Gastroesophageal sphincter (tissue), 4 donors: ENCODE measurements at regions not wholly inside any gene's neighbourhood (a gene's known extent, or its start where the extent isn't known, plus 50 kb on each side); places are given as distances from the start of the nearest gene placed in this dataset.

ENCODE experiments used
- ATAC-seq: fragments of 150-250 bp; one replicate; pipeline ENCODE4 v1.9.1; 2016; ENCODE audit warnings: mild to moderate bottlenecking, moderate library complexity
- H3K27ac ChIP-seq, 4 donors: fragments of 200-600 bp; sonication (generic) in 3 of 4; 1 replicate in 3 of 4; 2 replicates in 1 of 4; pipeline ENCODE4 v1.5.1; 2016 to 2019
- H3K27me3 ChIP-seq: fragments of 200-600 bp; sonication (generic); one replicate; pipeline ENCODE4 v1.5.1; 2019
- H3K36me3 ChIP-seq, 2 donors: fragments of 200-600 bp; sonication (generic); one replicate each; pipeline ENCODE4 v1.5.1; 2019; ENCODE audit warnings: control low read depth in 1 of 2
- H3K4me1 ChIP-seq, 3 donors: fragments of 200-600 bp; sonication (generic); 1 replicate in 2 of 3; 2 replicates in 1 of 3; pipeline ENCODE4 v1.5.1; 2016 to 2019; ENCODE audit warnings: control low read depth in 2 of 3
- H3K4me3 ChIP-seq, 2 donors: fragments of 200-600 bp; sonication (generic); one replicate each; pipeline ENCODE4 v1.5.1; 2019; ENCODE audit warnings: mild to moderate bottlenecking in 1 of 2, moderate library complexity in 1 of 2
- H3K9me3 ChIP-seq, 3 donors: fragments of 200-600 bp; sonication (generic); one replicate each; pipeline ENCODE4 v1.5.1; 2017 to 2019; ENCODE audit warnings: control low read depth in 2 of 3
- CTCF ChIP-seq, 4 experiments: fragments of 200-600 bp in 2 of 4; fragments of 450-650 bp in 2 of 4; sonication (generic) in 1 of 4; IDR thresholded peaks; one replicate each; pipeline ENCODE4 v1.5.1; 2017 to 2019; ENCODE audit warnings: antibody characterized with exemption in 4 of 4, mild to moderate bottlenecking in 2 of 4, moderate library complexity in 2 of 4
- EP300 ChIP-seq: sonication (generic); formaldehyde crosslinking; IDR thresholded peaks from one replicate; pipeline ENCODE4 v1.6.1; 2017; ENCODE audit warnings: antibody characterized with exemption, mild to moderate bottlenecking
- POLR2A ChIP-seq, 2 donors: fragments of 450-650 bp; IDR thresholded peaks; one replicate each; pipeline ENCODE4 v1.6.1; 2017; ENCODE audit warnings: antibody characterized with exemption in 2 of 2, mild to moderate bottlenecking in 2 of 2, moderate library complexity in 1 of 2
- POLR2AphosphoS5 ChIP-seq: sonication (generic); formaldehyde crosslinking; IDR thresholded peaks from one replicate; pipeline ENCODE4 v1.6.1; 2017; ENCODE audit warnings: antibody characterized with exemption
- WGBS, 2 donors: methylation state at CpG; one replicate each; pipeline ENCODE4 v1.1.5; 2018; ENCODE audit warnings: low coverage in 1 of 2; 5-methylcytosine and 5-hydroxymethylcytosine counted together

GRCh38 chr10:109348324-109348723 lies 575.0 kb downstream of the XPNPEP1 start:
- H3K9me3 ChIP-seq: peaks cover 0 to 6% (median 0%) of the 10 kb centered on the region in 3 donors

GRCh38 chr10:109343293-109343692 lies 580.0 kb downstream of the XPNPEP1 start:
- Histone ChIP-seq H3K36me3 (no peaks in the 10 kb centered on the region), H3K27ac (no peak overlapping the region), H3K9me3 (no peaks in the 10 kb centered on the region), H3K4me3 (no peak overlapping the region), H3K4me1 (no peaks in the 10 kb centered on the region), H3K27me3 (no peaks in the 10 kb centered on the region)
- 67 to 89% methylated on average over 1 of the region's 1 CpG for WGBS, 2 donors
- no peak for ATAC-seq
- TF ChIP-seq POLR2A (IDR thresholded peaks at IDR 0.05) (no peak), POLR2AphosphoS5 (no peak), EP300 (no peak), CTCF (IDR thresholded peaks at IDR 0.05) (no peak)

More at GRCh38 chr10:109348324-109348723, 575.0 kb downstream of the XPNPEP1 start:
- no peak for ATAC-seq
- no peaks in the 10 kb centered on the region for H3K27me3 ChIP-seq
- H3K27ac ChIP-seq: no peak overlapping the region
- no peaks in the 10 kb centered on the region for H3K4me1 ChIP-seq
- TF ChIP-seq POLR2AphosphoS5 (no peak), POLR2A (IDR thresholded peaks at IDR 0.05) (no peak), EP300 (no peak), CTCF (IDR thresholded peaks at IDR 0.05) (no peak)
- no peak overlapping the region for H3K4me3 ChIP-seq
- no peaks in the 10 kb centered on the region for H3K36me3 ChIP-seq

- Histone ChIP-seq H3K27ac (no peak overlapping the region), H3K9me3 (no peaks in the 10 kb centered on the region), H3K27me3 (no peaks in the 10 kb centered on the region), H3K36me3 (no peaks in the 10 kb centered on the region), H3K4me1 (no peaks in the 10 kb centered on the region), H3K4me3 (no peak overlapping the region)
- no peak for ATAC-seq
- TF ChIP-seq POLR2AphosphoS5 (no peak), POLR2A (IDR thresholded peaks at IDR 0.05) (no peak), CTCF (IDR thresholded peaks at IDR 0.05) (no peak), EP300 (no peak)
Observed at GRCh38 chr10:109341986-109342385, 581.3 kb downstream of the XPNPEP1 start.

GRCh38 chr10:109328001-109328400 lies 595.3 kb downstream of the XPNPEP1 start:
- no peak overlapping the region for H3K27ac ChIP-seq
- WGBS, 2 donors: 64 to 86% methylated on average over 3 of the region's 3 CpGs
- H3K36me3 ChIP-seq: no peaks in the 10 kb centered on the region
- H3K4me1 ChIP-seq: no peaks in the 10 kb centered on the region
- no peaks in the 10 kb centered on the region for H3K9me3 ChIP-seq
- no peak for TF ChIP-seq POLR2AphosphoS5
- no peak for TF ChIP-seq CTCF (IDR thresholded peaks at IDR 0.05)
- TF ChIP-seq POLR2A (IDR thresholded peaks at IDR 0.05): no peak
- TF ChIP-seq EP300: no peak
- no peaks in the 10 kb centered on the region for H3K27me3 ChIP-seq
- no peak for ATAC-seq
- no peak overlapping the region for H3K4me3 ChIP-seq

GRCh38 chr10:109327266-109327665 lies 596.0 kb downstream of the XPNPEP1 start:
- Histone ChIP-seq H3K9me3 (no peaks in the 10 kb centered on the region), H3K27ac (no peak overlapping the region), H3K36me3 (no peaks in the 10 kb centered on the region), H3K27me3 (no peaks in the 10 kb centered on the region), H3K4me1 (no peaks in the 10 kb centered on the region), H3K4me3 (no peak overlapping the region)
- TF ChIP-seq CTCF (IDR thresholded peaks at IDR 0.05) (no peak), POLR2AphosphoS5 (no peak), POLR2A (IDR thresholded peaks at IDR 0.05) (no peak), EP300 (no peak)
- WGBS, 2 donors: 90 to 94% methylated on average over 1 to 2 of the region's 2 CpGs
- ATAC-seq: no peak
